Skeletal muscle tissue (tissue), 3 donors: ENCODE measurements at regions not wholly inside any gene's neighbourhood (a gene's known extent, or its start where the extent isn't known, plus 50 kb on each side); places are given as distances from the start of the nearest gene placed in this dataset.

Experiments used
- H3K27ac ChIP-seq: one replicate; pipeline ENCODE4 v1.7.0; 2013; ENCODE audit warnings: mild to moderate bottlenecking, low read depth, low read length, inconsistent platforms
- H3K27me3 ChIP-seq, 3 donors: one replicate each; pipeline ENCODE4 v1.7.0; 2013; ENCODE audit warnings: low read length in 3 of 3; ENCODE audit not compliant: control insufficient read depth in 3 of 3, insufficient read depth in 3 of 3
- H3K36me3 ChIP-seq, 3 donors: one replicate each; pipeline ENCODE4 v1.7.0; 2013; ENCODE audit warnings: low read length in 3 of 3; ENCODE audit not compliant: control insufficient read depth in 3 of 3, insufficient read depth in 3 of 3
- H3K4me1 ChIP-seq, 3 donors: one replicate each; pipeline ENCODE4 v1.7.0; 2013; ENCODE audit warnings: low read length in 3 of 3, mild to moderate bottlenecking in 3 of 3; ENCODE audit not compliant: control insufficient read depth in 3 of 3, insufficient read depth in 3 of 3
- H3K4me3 ChIP-seq, 3 donors: one replicate each; pipeline ENCODE4 v1.7.0; 2013; ENCODE audit warnings: low read length in 3 of 3
- H3K9ac ChIP-seq, 3 donors: one replicate each; pipeline ENCODE4 v1.7.0; 2013; ENCODE audit warnings: low read length in 3 of 3, mild to moderate bottlenecking in 3 of 3, moderate library complexity in 2 of 3, low read depth in 1 of 3
- H3K9me3 ChIP-seq, 3 donors: one replicate each; pipeline ENCODE4 v1.7.0; 2013; ENCODE audit warnings: low read length in 3 of 3; ENCODE audit not compliant: control insufficient read depth in 3 of 3
- donor health status: Osteomylitis.

- Histone ChIP-seq H3K4me1 (no peaks in the 10 kb centered on the region), H3K27ac (no peak overlapping the region), H3K36me3 (no peaks in the 10 kb centered on the region), H3K27me3 (no peaks in the 10 kb centered on the region), H3K9me3 (no peaks in the 10 kb centered on the region), H3K4me3 (no peak overlapping the region), H3K9ac (no peak overlapping the region)
Observed at GRCh38 chr10:45180946-45181875, 134.2 kb downstream of the OR13A1 start.

- Histone ChIP-seq H3K36me3 (no peaks in the 10 kb centered on the region), H3K4me1 (no peaks in the 10 kb centered on the region), H3K4me3 (no peak overlapping the region), H3K9ac (no peak overlapping the region), H3K27me3 (no peaks in the 10 kb centered on the region), H3K27ac (no peak overlapping the region), H3K9me3 (no peaks in the 10 kb centered on the region)
Observed at GRCh38 chr10:45183174-45183573, 132.2 kb downstream of the OR13A1 start.

- no peaks in the 10 kb centered on the region for H3K4me1 ChIP-seq
- H3K9me3 ChIP-seq, result peaks cover 0 to 2% (median 0%) of the 10 kb centered on the region in 3 donors
Observed at GRCh38 chr10:45197816-45198485, 117.5 kb downstream of the OR13A1 start.

GRCh38 chr10:45198486-45199204 is 116.8 kb downstream of the OR13A1 start:
- no peak overlapping the region for H3K27ac ChIP-seq
- H3K27me3 ChIP-seq, result peaks cover 2 to 17% (median 6%) of the 10 kb centered on the region in 3 donors
- no peaks in the 10 kb centered on the region for H3K4me1 ChIP-seq
- no peak overlapping the region for H3K9ac ChIP-seq
- no peak overlapping the region for H3K4me3 ChIP-seq
- peaks cover 0 to 2% (median 0%) of the 10 kb centered on the region in 3 donors for H3K9me3 ChIP-seq
- H3K36me3 ChIP-seq, result no peaks in the 10 kb centered on the region

More at GRCh38 chr10:45197816-45198485, 117.5 kb downstream of the OR13A1 start:
- no peak overlapping the region for H3K4me3 ChIP-seq
- no peak overlapping the region for H3K9ac ChIP-seq
- no peaks in the 10 kb centered on the region for H3K36me3 ChIP-seq
- H3K27ac ChIP-seq, result no peak overlapping the region
- H3K27me3 ChIP-seq, result peaks cover 2 to 17% (median 6%) of the 10 kb centered on the region in 3 donors

- peaks cover 2 to 17% (median 6%) of the 10 kb centered on the region in 3 donors for H3K27me3 ChIP-seq
- no peak overlapping the region for H3K4me3 ChIP-seq
- H3K27ac ChIP-seq, result no peak overlapping the region
Observed at GRCh38 chr10:45199205-45199740, 116.1 kb downstream of the OR13A1 start.

GRCh38 chr10:45201271-45201670 is 114.1 kb downstream of the OR13A1 start:
- peaks cover 2 to 24% (median 6%) of the 10 kb centered on the region in 3 donors for H3K27me3 ChIP-seq
- H3K27ac ChIP-seq, result no peak overlapping the region
- H3K9ac ChIP-seq, result no peak overlapping the region
- no peaks in the 10 kb centered on the region for H3K4me1 ChIP-seq
- H3K9me3 ChIP-seq, result peaks cover 0 to 2% (median 0%) of the 10 kb centered on the region in 3 donors
- no peak overlapping the region for H3K4me3 ChIP-seq
- H3K36me3 ChIP-seq, result no peaks in the 10 kb centered on the region

More at GRCh38 chr10:45199205-45199740, 116.1 kb downstream of the OR13A1 start:
- no peaks in the 10 kb centered on the region for H3K4me1 ChIP-seq
- H3K9me3 ChIP-seq, result peaks cover 0 to 2% (median 0%) of the 10 kb centered on the region in 3 donors
- H3K36me3 ChIP-seq, result no peaks in the 10 kb centered on the region
- H3K9ac ChIP-seq, result no peak overlapping the region

- no peak overlapping the region for H3K27ac ChIP-seq
- H3K9me3 ChIP-seq, result peaks cover 0 to 2% (median 0%) of the 10 kb centered on the region in 3 donors
- H3K4me3 ChIP-seq, result no peak overlapping the region
- no peaks in the 10 kb centered on the region for H3K4me1 ChIP-seq
- no peak overlapping the region for H3K9ac ChIP-seq
- no peaks in the 10 kb centered on the region for H3K36me3 ChIP-seq
- H3K27me3 ChIP-seq, result peaks cover 2 to 24% (median 6%) of the 10 kb centered on the region in 3 donors
Observed at GRCh38 chr10:45202242-45202641, 113.2 kb downstream of the OR13A1 start.

- no peaks in the 10 kb centered on the region for H3K9me3 ChIP-seq
- no peaks in the 10 kb centered on the region for H3K36me3 ChIP-seq
- H3K27ac ChIP-seq, result no peak overlapping the region
- no peak overlapping the region for H3K4me3 ChIP-seq
- H3K27me3 ChIP-seq, result peaks cover 0 to 18% (median 2%) of the 10 kb centered on the region in 3 donors
- no peak overlapping the region for H3K9ac ChIP-seq
- no peaks in the 10 kb centered on the region for H3K4me1 ChIP-seq
Observed at GRCh38 chr10:45204954-45205775, 110.2 kb downstream of the OR13A1 start.

GRCh38 chr10:45209888-45210287 is 105.5 kb downstream of the OR13A1 start:
- H3K36me3 ChIP-seq, result no peaks in the 10 kb centered on the region
- H3K4me3 ChIP-seq, result no peak overlapping the region
- no peaks in the 10 kb centered on the region for H3K4me1 ChIP-seq
- no peak overlapping the region for H3K27ac ChIP-seq
- no peaks in the 10 kb centered on the region for H3K9me3 ChIP-seq
- H3K27me3 ChIP-seq, result peaks cover 0 to 12% (median 0%) of the 10 kb centered on the region in 3 donors
- no peak overlapping the region for H3K9ac ChIP-seq
